CD14-positive monocyte (primary cell): ENCODE measurements at regions not wholly inside any gene's neighbourhood (a gene's known extent, or its start where the extent isn't known, plus 50 kb on each side); places are given as distances from the start of the nearest gene placed in this dataset.
"Not testable (repeated sequence)": the region's sequence is repeated elsewhere in the genome, so short reads cannot be mapped to it uniquely, and the experiment has no call there.

ENCODE experiments used
- DNase-seq, 3 donors: peaks; one replicate each; pipeline ENCODE4 v3.0.0-alpha.2; 2011 to 2022
- H2AFZ ChIP-seq: 2 replicates; pipeline ENCODE4 v1.6.0; 2012; ENCODE audit warnings: mild to moderate bottlenecking, low read depth, low read length, inconsistent platforms; ENCODE audit not compliant: insufficient read depth, poor library complexity, severe bottlenecking
- H3K27ac ChIP-seq, 2 donors: 1 replicate in 1 of 2; 2 replicates in 1 of 2; pipeline ENCODE4 v1.5.1; 2012 to 2013; ENCODE audit warnings: low read length in 2 of 2, control low read depth in 1 of 2, inconsistent platforms in 1 of 2, low read depth in 1 of 2, mild to moderate bottlenecking in 1 of 2
- H3K27me3 ChIP-seq, 2 donors: one replicate each; pipeline versions ENCODE4 v1.6.0 to v1.6.1; 2011 to 2013; ENCODE audit warnings: low read length in 2 of 2; ENCODE audit not compliant: control insufficient read depth in 2 of 2, insufficient read depth in 2 of 2
- H3K36me3 ChIP-seq, 2 donors: replicated peaks in 1 of 2; 1 replicate in 1 of 2; 2 replicates in 1 of 2; pipeline versions ENCODE4 v1.5.1 to v1.6.1; 2012 to 2013; ENCODE audit warnings: low read length in 2 of 2, control low read depth in 1 of 2, inconsistent platforms in 1 of 2, mild to moderate bottlenecking in 1 of 2; ENCODE audit not compliant: insufficient read depth in 2 of 2, control insufficient read depth in 1 of 2
- H3K4me1 ChIP-seq, 2 donors: 1 replicate in 1 of 2; 2 replicates in 1 of 2; pipeline versions ENCODE4 v1.5.1 to v1.6.1; 2012 to 2013; ENCODE audit warnings: low read length in 2 of 2, control low read depth in 1 of 2, inconsistent platforms in 1 of 2, mild to moderate bottlenecking in 1 of 2, moderate library complexity in 1 of 2; ENCODE audit not compliant: insufficient read depth in 2 of 2, control insufficient read depth in 1 of 2
- H3K4me2 ChIP-seq: replicated peaks from 2 replicates; pipeline ENCODE3; 2012; ENCODE audit warnings: low read length, moderate library complexity, mild to moderate bottlenecking; ENCODE audit not compliant: poor library complexity, severe bottlenecking; ENCODE audit errors: extremely low read depth
- H3K4me3 ChIP-seq, 3 experiments: fragments of 200-600 bp in 1 of 3; sonication (generic) in 1 of 3; replicated peaks in 1 of 3; 1 replicate in 2 of 3; 2 replicates in 1 of 3; pipeline ENCODE4 v1.5.1; 2011 to 2013; ENCODE audit warnings: low read length in 3 of 3, mild to moderate bottlenecking in 3 of 3, control low read depth in 2 of 3, low read depth in 2 of 3, inconsistent platforms in 1 of 3, moderate library complexity in 1 of 3
- H3K79me2 ChIP-seq: 2 replicates; pipeline ENCODE4 v1.6.0; 2012; ENCODE audit warnings: mild to moderate bottlenecking, control low read depth, inconsistent platforms, low read length, moderate library complexity; ENCODE audit not compliant: insufficient read depth
- H3K9ac ChIP-seq: 2 replicates; pipeline ENCODE4 v1.6.0; 2017; ENCODE audit warnings: low read length, mild to moderate bottlenecking; ENCODE audit not compliant: insufficient read depth, poor library complexity, severe bottlenecking
- H3K9me3 ChIP-seq, 2 donors: replicated peaks in 1 of 2; 1 replicate in 1 of 2; 2 replicates in 1 of 2; pipeline versions ENCODE4 v1.5.1 to v1.6.1; 2012 to 2013; ENCODE audit warnings: low read length in 2 of 2, control low read depth in 1 of 2; ENCODE audit not compliant: control insufficient read depth in 1 of 2, insufficient read depth in 1 of 2
- H4K20me1 ChIP-seq: 2 replicates; pipeline ENCODE4 v1.6.0; 2012; ENCODE audit warnings: mild to moderate bottlenecking, low read length, control low read depth, moderate library complexity; ENCODE audit not compliant: insufficient read depth
- H3K27ac Mint-ChIP-seq, 7 donors: one replicate each; pipeline ENCODE4 v1.8.0; 2020; ENCODE audit warnings: mild to moderate bottlenecking in 7 of 7, mixed read lengths in 7 of 7, moderate library complexity in 6 of 7, inconsistent platforms in 2 of 7
- H3K27me3 Mint-ChIP-seq, 3 donors: one replicate each; pipeline ENCODE4 v1.8.0; 2021 to 2022; ENCODE audit warnings: low read depth in 3 of 3, mild to moderate bottlenecking in 3 of 3, mixed read lengths in 3 of 3, moderate library complexity in 3 of 3, inconsistent platforms in 1 of 3
- H3K36me3 Mint-ChIP-seq, 2 donors: one replicate each; pipeline ENCODE4 v1.8.0; 2020; ENCODE audit warnings: mixed read lengths in 2 of 2, inconsistent platforms in 1 of 2, mild to moderate bottlenecking in 1 of 2
- H3K4me1 Mint-ChIP-seq: one replicate; pipeline ENCODE4 v1.8.0; 2020; ENCODE audit warnings: mild to moderate bottlenecking, mixed read lengths
- H3K4me3 Mint-ChIP-seq, 2 donors: one replicate each; pipeline ENCODE4 v1.8.0; 2020; ENCODE audit warnings: mild to moderate bottlenecking in 2 of 2, mixed read lengths in 2 of 2, moderate library complexity in 1 of 2
- H3K9me3 Mint-ChIP-seq, 7 donors: one replicate each; pipeline ENCODE4 v1.8.0; 2020 to 2022; ENCODE audit warnings: mixed read lengths in 7 of 7, mild to moderate bottlenecking in 6 of 7, moderate library complexity in 6 of 7, inconsistent platforms in 2 of 7
- CTCF ChIP-seq: fragments of 200-600 bp; IDR thresholded peaks from one replicate; pipeline ENCODE4 v1.8.0; 2022; ENCODE audit warnings: antibody characterized with exemption, mild to moderate bottlenecking
- WGBS: methylation state at CpG from one replicate; pipeline ENCODE4 v1.1.5; 2013; ENCODE audit warnings: missing lambda C conversion rate; ENCODE audit not compliant: insufficient coverage; 5-methylcytosine and 5-hydroxymethylcytosine counted together
- intact Hi-C, 2 donors: fragments of 100-400 bp; cut with micrococcal nuclease; formaldehyde crosslinking; loops; one replicate each; pipeline versions ENCODE4 v1.15.0 to v1.15.1; 2023

GRCh38 chr16:59455497-59455896 lies 721.4 kb upstream of the GOT2 start:
- H3K36me3 Mint-ChIP-seq = no peaks in the 10 kb centered on the region
- Histone ChIP-seq H2AFZ (no peak overlapping the region), H3K4me2 (no peak overlapping the region), H3K4me1 (no peaks in the 10 kb centered on the region), H3K79me2 (no peaks in the 10 kb centered on the region), H3K36me3 (no peaks in the 10 kb centered on the region), H3K27ac (no peak overlapping the region), H3K4me3 (no peak overlapping the region), H4K20me1 (no peaks in the 10 kb centered on the region), H3K9me3 (peaks cover 0 to 5% of the 10 kb centered on the region in 2 donors), H3K27me3 (no peaks in the 10 kb centered on the region), H3K9ac (no peak overlapping the region)
- no peak for DNase-seq
- peaks cover 0 to 11% (median 3%) of the 10 kb centered on the region in 7 donors for H3K9me3 Mint-ChIP-seq
- TF ChIP-seq CTCF = no peak
- H3K4me1 Mint-ChIP-seq = no peaks in the 10 kb centered on the region
- H3K4me3 Mint-ChIP-seq = no peak overlapping the region
- H3K27ac Mint-ChIP-seq = no peak overlapping the region
- WGBS = no CpG with 5 or more reads among the region's 1 CpG
- intact Hi-C loops = no loop called here
- H3K27me3 Mint-ChIP-seq = no peaks in the 10 kb centered on the region

GRCh38 chr16:59450513-59450912 lies 716.4 kb upstream of the GOT2 start:
- H3K79me2 ChIP-seq, H2AFZ ChIP-seq, H3K4me3 ChIP-seq, H3K27me3 ChIP-seq, H3K27me3 Mint-ChIP-seq, intact Hi-C loops, H3K4me3 Mint-ChIP-seq, H3K27ac Mint-ChIP-seq, H3K4me2 ChIP-seq, H3K9ac ChIP-seq, DNase-seq, H3K4me1 Mint-ChIP-seq, H3K4me1 ChIP-seq, H3K27ac ChIP-seq, H3K9me3 ChIP-seq, H3K36me3 Mint-ChIP-seq, H4K20me1 ChIP-seq, H3K36me3 ChIP-seq: not testable (repeated sequence)
- WGBS = no CpG with 5 or more reads among the region's 5 CpGs
- H3K9me3 Mint-ChIP-seq = peaks cover 0 to 12% (median 4%) of the 10 kb centered on the region in 7 donors
